Thyroid gland (tissue), 4 donors: ENCODE measurements at regions not wholly inside any gene's neighbourhood (a gene's known extent, or its start where the extent isn't known, plus 50 kb on each side); places are given as distances from the start of the nearest gene placed in this dataset.
A peak's percentile ranks its signal among the peaks of the same experiment; 100 is the strongest.
"Not testable (repeated sequence)": the region's sequence is repeated elsewhere in the genome, so short reads cannot be mapped to it uniquely, and the experiment has no call there.

ENCODE experiments used
- DNase-seq, 2 donors: peaks; one replicate each; pipeline ENCODE4 v3.0.0-alpha.2; 2019
- H3K27ac ChIP-seq, 3 donors: fragments of 200-600 bp; sonication (generic); 1 replicate in 2 of 3; 2 replicates in 1 of 3; pipeline ENCODE4 v1.5.1; 2016 to 2019; ENCODE audit warnings: mild to moderate bottlenecking in 1 of 3, moderate library complexity in 1 of 3
- H3K27me3 ChIP-seq: fragments of 200-600 bp; sonication (generic); one replicate; pipeline ENCODE4 v1.5.1; 2019
- H3K36me3 ChIP-seq, 2 donors: fragments of 200-600 bp; sonication (generic); one replicate each; pipeline ENCODE4 v1.5.1; 2016 to 2019
- H3K4me1 ChIP-seq, 2 donors: fragments of 200-600 bp; sonication (generic); one replicate each; pipeline ENCODE4 v1.5.1; 2017 to 2019
- H3K4me3 ChIP-seq, 3 donors: fragments of 200-600 bp; sonication (generic); replicated peaks in 1 of 3; 1 replicate in 2 of 3; 2 replicates in 1 of 3; pipeline ENCODE4 v1.5.1; 2016; ENCODE audit warnings: mild to moderate bottlenecking in 1 of 3
- H3K9me3 ChIP-seq: fragments of 200-600 bp; sonication (generic); one replicate; pipeline ENCODE4 v1.5.1; 2017
- POLR2A ChIP-seq, 2 donors: fragments of 450-650 bp; IDR thresholded peaks; one replicate each; pipeline ENCODE4 v1.6.1; 2017; ENCODE audit warnings: antibody characterized with exemption in 2 of 2, mild to moderate bottlenecking in 2 of 2, moderate library complexity in 1 of 2
- WGBS, 2 donors: methylation state at CpG; one replicate each; pipeline ENCODE4 v1.1.5; 2017; 5-methylcytosine and 5-hydroxymethylcytosine counted together
- intact Hi-C: fragments of 100-400 bp; cut with DNase I; formaldehyde crosslinking; loops from one replicate; pipeline ENCODE4 v1.15.1; 2023
- TF ChIP-seq, protein P1 (sequence below), 6 experiments: fragments of 200-600 bp in 3 of 6; fragments of 450-650 bp in 3 of 6; sonication (generic) in 3 of 6; IDR thresholded peaks; one replicate each; pipeline ENCODE4 v1.5.1; 2016 to 2019; ENCODE audit warnings: antibody characterized with exemption in 6 of 6, mild to moderate bottlenecking in 2 of 6, inconsistent platforms in 1 of 6, moderate library complexity in 1 of 6

DNA sequence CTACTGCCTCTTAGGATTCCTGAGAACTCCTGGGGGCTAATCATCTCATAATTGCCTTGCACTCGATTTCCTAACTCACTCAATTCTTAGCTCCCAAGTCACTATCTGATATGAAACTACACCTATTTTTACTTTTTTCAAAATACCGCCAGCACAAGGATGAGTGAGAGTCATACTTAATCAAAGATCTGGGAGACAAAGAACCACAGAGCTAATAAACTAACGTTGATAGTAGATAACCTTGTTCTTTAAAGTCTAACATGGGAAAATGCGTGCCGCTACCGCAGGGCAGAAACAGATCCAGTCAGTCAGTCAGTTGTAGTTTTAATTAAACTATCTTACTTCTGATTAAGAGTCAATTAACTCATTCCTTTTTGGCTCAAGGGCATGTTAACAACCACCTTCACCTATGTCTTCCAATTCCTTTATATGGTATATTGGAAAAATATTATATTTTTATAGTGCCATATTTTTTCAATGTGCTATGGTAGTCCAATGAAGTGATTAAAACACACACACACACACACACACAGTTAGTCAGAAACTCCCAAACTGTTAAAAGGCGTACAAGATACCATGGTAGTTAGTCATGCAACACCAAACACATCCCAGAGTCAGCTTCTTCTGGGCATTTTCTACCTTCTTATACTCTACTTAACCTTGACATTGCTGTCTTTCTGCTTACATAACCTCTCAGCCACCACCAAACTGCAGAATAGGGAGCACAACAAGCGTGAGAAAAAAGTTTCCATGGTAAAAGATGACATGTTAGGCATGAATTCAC is 114.0 kb downstream of the KLHL28 start:
- intact Hi-C loops = no loop called here
- H3K9me3 ChIP-seq = no peaks in the 10 kb centered on the region
- whole genome bisulfite sequencing, 2 donors = 83 to 87% methylated on average over 8 of the region's 8 CpGs
- H3K4me3 ChIP-seq = no peak overlapping the region
- DNase-seq = no peak
- no peak overlapping the region for H3K27ac ChIP-seq
- TF ChIP-seq, protein P1, sequence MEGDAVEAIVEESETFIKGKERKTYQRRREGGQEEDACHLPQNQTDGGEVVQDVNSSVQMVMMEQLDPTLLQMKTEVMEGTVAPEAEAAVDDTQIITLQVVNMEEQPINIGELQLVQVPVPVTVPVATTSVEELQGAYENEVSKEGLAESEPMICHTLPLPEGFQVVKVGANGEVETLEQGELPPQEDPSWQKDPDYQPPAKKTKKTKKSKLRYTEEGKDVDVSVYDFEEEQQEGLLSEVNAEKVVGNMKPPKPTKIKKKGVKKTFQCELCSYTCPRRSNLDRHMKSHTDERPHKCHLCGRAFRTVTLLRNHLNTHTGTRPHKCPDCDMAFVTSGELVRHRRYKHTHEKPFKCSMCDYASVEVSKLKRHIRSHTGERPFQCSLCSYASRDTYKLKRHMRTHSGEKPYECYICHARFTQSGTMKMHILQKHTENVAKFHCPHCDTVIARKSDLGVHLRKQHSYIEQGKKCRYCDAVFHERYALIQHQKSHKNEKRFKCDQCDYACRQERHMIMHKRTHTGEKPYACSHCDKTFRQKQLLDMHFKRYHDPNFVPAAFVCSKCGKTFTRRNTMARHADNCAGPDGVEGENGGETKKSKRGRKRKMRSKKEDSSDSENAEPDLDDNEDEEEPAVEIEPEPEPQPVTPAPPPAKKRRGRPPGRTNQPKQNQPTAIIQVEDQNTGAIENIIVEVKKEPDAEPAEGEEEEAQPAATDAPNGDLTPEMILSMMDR (IDR thresholded peaks at IDR 0.05) = no peak
- TF ChIP-seq POLR2A (IDR thresholded peaks at IDR 0.05) = no peak
- H3K27me3 ChIP-seq = no peaks in the 10 kb centered on the region
- H3K36me3 ChIP-seq = no peaks in the 10 kb centered on the region
- no peaks in the 10 kb centered on the region for H3K4me1 ChIP-seq

DNA sequence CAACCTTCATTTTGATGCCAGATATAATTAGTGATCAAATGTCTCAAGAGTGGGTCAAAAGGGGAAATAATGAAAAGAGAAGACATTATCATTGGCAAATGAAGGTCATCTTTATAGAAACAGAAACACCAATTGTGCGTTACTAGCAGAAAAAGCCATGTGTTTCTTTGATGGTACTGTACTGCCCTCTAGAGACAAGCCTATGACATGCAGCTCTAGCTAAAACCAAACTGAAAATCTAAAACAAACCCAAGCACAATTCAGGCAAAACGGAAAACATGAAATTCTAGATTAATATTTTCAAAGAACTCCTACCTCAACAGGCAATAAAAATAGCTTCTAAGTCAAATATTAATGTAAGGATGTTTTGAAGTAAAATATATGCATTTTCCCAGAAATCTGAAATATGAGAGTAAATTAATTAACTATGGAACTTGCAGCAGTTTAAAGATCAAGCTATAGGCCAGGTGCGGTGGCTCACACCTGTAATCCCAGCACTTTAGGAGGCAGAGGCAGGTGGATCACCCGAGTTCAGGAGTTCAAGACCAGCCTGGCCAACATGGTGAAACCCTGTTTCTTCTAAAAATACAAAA is 115.4 kb downstream of the KLHL28 start:
- WGBS, 2 donors = 21 to 26% methylated on average over 4 of the region's 4 CpGs
- no peaks in the 10 kb centered on the region for H3K27me3 ChIP-seq
- intact Hi-C loops = no loop called here
- no peaks in the 10 kb centered on the region for H3K4me1 ChIP-seq
- H3K9me3 ChIP-seq = no peaks in the 10 kb centered on the region
- no peak for DNase-seq
- no peak overlapping the region for H3K27ac ChIP-seq
- no peak for TF ChIP-seq POLR2A (IDR thresholded peaks at IDR 0.05)
- TF ChIP-seq, protein P1 (IDR thresholded peaks at IDR 0.05) = peak; percentile 35 to 83 (median 72)
- no peak overlapping the region for H3K4me3 ChIP-seq
- no peaks in the 10 kb centered on the region for H3K36me3 ChIP-seq

DNA sequence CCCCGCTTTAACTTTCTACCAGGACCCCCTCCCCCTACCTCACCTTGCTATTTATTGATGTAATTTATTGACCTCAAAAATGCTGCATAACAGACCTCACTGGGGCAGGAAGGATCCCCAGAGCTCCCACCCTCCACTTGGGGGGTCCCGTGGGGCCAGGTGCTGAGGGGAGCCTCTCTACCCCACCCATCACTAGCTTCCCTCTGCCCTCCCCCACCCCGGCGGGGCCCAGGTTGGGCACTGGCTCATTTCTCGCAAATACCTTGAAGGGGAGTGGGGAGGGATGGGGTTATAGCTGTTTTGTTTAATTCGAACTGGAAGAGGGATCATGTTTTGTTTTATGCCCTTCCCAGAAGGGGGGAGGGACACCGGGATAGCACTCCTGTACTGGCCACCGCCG is 125.8 kb downstream of the KLHL28 start:
- intact Hi-C loops, H3K27me3 ChIP-seq, DNase-seq, H3K4me3 ChIP-seq, H3K36me3 ChIP-seq, H3K9me3 ChIP-seq, H3K4me1 ChIP-seq, H3K27ac ChIP-seq: not testable (repeated sequence)
- WGBS, 2 donors = 88 to 90% methylated on average over 9 of the region's 9 CpGs

DNA sequence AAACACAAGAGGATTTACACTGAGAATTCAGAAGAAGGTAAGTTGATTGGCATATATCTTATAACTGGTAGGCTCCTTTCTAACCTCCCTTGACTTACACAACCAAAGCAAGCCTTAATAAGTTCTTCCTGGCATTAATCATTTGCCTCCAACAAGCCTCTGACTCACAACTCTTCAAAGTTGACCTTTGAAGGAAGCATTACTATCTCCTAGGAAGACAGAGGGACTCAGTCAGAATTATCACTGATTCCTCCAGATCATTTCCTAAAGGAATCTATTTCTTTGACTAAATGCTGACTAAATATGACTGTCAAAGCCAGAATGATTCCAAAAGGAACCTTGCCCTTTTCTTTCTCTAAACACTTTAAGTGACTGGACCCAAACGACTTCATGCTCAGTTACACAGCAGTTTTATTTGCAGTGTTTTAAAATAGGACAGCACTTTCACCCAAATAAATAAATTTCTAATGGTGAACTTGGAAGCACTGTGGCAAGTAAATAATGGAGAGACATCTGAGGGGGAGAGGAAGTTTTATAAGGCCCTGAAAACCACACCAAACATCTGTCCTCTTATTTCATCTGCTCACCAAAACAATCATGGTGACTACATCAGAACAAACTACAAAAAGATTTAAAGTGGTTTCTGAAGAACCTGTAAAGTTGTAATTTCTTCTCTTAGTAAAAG is 128.2 kb downstream of the KLHL28 start:
- no peaks in the 10 kb centered on the region for H3K36me3 ChIP-seq
- 11 to 12% methylated on average over 1 of the region's 1 CpG for whole genome bisulfite sequencing, 2 donors
- no peaks in the 10 kb centered on the region for H3K27me3 ChIP-seq
- intact Hi-C loops = no loop called here
- H3K27ac ChIP-seq = no peak overlapping the region
- no peaks in the 10 kb centered on the region for H3K9me3 ChIP-seq
- no peak overlapping the region for H3K4me3 ChIP-seq
- DNase-seq = no peak
- TF ChIP-seq, protein P1 (IDR thresholded peaks at IDR 0.05) = no peak
- no peak for TF ChIP-seq POLR2A (IDR thresholded peaks at IDR 0.05)
- H3K4me1 ChIP-seq = no peaks in the 10 kb centered on the region

DNA sequence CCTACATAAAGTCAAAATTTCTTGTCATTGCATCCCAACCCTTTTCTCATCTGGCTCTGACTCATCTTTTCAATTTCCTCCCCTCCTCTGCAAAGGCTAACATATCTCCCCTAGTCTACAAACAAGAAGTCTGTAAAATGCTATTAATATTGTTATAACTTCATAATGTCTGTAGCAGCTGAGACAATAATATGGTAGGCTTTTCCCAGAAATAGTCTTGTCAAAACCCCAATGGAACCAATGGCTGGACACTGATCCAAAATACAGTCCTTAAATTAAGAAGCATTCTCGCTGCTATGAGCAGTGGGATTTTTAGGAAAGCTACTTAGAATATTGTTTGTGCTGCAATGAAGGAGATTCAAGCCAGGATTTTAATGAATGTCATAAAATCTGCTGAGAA is 131.4 kb downstream of the KLHL28 start:
- Histone ChIP-seq H3K4me1 (no peaks in the 10 kb centered on the region), H3K9me3 (no peaks in the 10 kb centered on the region), H3K27me3 (no peaks in the 10 kb centered on the region), H3K27ac (no peak overlapping the region), H3K4me3 (no peak overlapping the region), H3K36me3 (no peaks in the 10 kb centered on the region)
- 75 to 81% methylated on average over 1 of the region's 1 CpG for WGBS, 2 donors
- DNase-seq = no peak
- intact Hi-C loops = no loop called here
- TF ChIP-seq, protein P1 (IDR thresholded peaks at IDR 0.05) = no peak
- no peak for TF ChIP-seq POLR2A (IDR thresholded peaks at IDR 0.05)
